Vagina (tissue), 2 donors: ENCODE measurements at regions not wholly inside any gene's neighbourhood (a gene's known extent, or its start where the extent isn't known, plus 50 kb on each side); places are given as distances from the start of the nearest gene placed in this dataset.

Source experiments
- DNase-seq, 2 donors: peaks; one replicate each; pipeline ENCODE4 v3.0.0-alpha.2; 2017; ENCODE audit errors: extremely low spot score in 2 of 2
- H3K27ac ChIP-seq: fragments of 200-600 bp; sonication (generic); one replicate; pipeline ENCODE4 v1.5.1; 2019
- H3K27me3 ChIP-seq: fragments of 200-600 bp; sonication (generic); one replicate; pipeline ENCODE4 v1.5.1; 2019
- H3K36me3 ChIP-seq, 2 donors: fragments of 200-600 bp; sonication (generic); one replicate each; pipeline ENCODE4 v1.5.1; 2017 to 2019
- H3K4me1 ChIP-seq: fragments of 200-600 bp; sonication (generic); one replicate; pipeline ENCODE4 v1.5.1; 2019
- H3K4me3 ChIP-seq, 2 donors: fragments of 200-600 bp; sonication (generic); 1 replicate in 1 of 2; 2 replicates in 1 of 2; pipeline ENCODE4 v1.5.1; 2016 to 2019
- H3K9me3 ChIP-seq: fragments of 200-600 bp; sonication (generic); one replicate; pipeline ENCODE4 v1.5.1; 2019
- CTCF ChIP-seq, 3 experiments: fragments of 450-650 bp in 2 of 3; fragments of 200-600 bp in 1 of 3; sonication (generic) in 1 of 3; IDR thresholded peaks; one replicate each; pipeline ENCODE4 v1.5.1; 2017 to 2019; ENCODE audit warnings: antibody characterized with exemption in 3 of 3, mild to moderate bottlenecking in 2 of 3, moderate library complexity in 2 of 3
- POLR2A ChIP-seq, 2 donors: fragments of 450-650 bp; IDR thresholded peaks; one replicate each; pipeline ENCODE4 v1.6.1; 2017; ENCODE audit warnings: antibody characterized with exemption in 2 of 2, mild to moderate bottlenecking in 2 of 2, moderate library complexity in 2 of 2
- POLR2AphosphoS5 ChIP-seq, 2 donors: sonication (generic); formaldehyde crosslinking; IDR thresholded peaks; one replicate each; pipeline ENCODE4 v1.9.0; 2017; ENCODE audit warnings: antibody characterized with exemption in 2 of 2, mild to moderate bottlenecking in 2 of 2, low read depth in 1 of 2; ENCODE audit not compliant: insufficient read depth in 1 of 2
- intact Hi-C: fragments of 100-400 bp; cut with DNase I; formaldehyde crosslinking; loops from one replicate; pipeline ENCODE4 v1.15.1; 2023

GRCh38 chr4:160981083-160981482 is 1182.7 kb downstream of the FSTL5 start:
- no peak for DNase-seq
- no peak overlapping the region for H3K27ac ChIP-seq
- H3K4me1 ChIP-seq = no peaks in the 10 kb centered on the region
- no peaks in the 10 kb centered on the region for H3K36me3 ChIP-seq
- no peaks in the 10 kb centered on the region for H3K27me3 ChIP-seq
- no peaks in the 10 kb centered on the region for H3K9me3 ChIP-seq
- no peak for TF ChIP-seq POLR2A (IDR thresholded peaks at IDR 0.05)
- no peak for TF ChIP-seq POLR2AphosphoS5 (IDR thresholded peaks at IDR 0.05; ENCODE audit: insufficient read depth in 1 of 2, low read depth in 1 of 2)
- TF ChIP-seq CTCF (IDR thresholded peaks at IDR 0.05) = no peak
- intact Hi-C loops = no loop called here
- no peak overlapping the region for H3K4me3 ChIP-seq

- H3K4me1 ChIP-seq = no peaks in the 10 kb centered on the region
- intact Hi-C loops = no loop called here
Observed at GRCh38 chr4:160983035-160983434, 1180.8 kb downstream of the FSTL5 start.

GRCh38 chr4:161002386-161002785 is 1161.4 kb downstream of the FSTL5 start:
- TF ChIP-seq CTCF (IDR thresholded peaks at IDR 0.05) = no peak
- TF ChIP-seq POLR2A (IDR thresholded peaks at IDR 0.05) = no peak
- TF ChIP-seq POLR2AphosphoS5 (IDR thresholded peaks at IDR 0.05; ENCODE audit: insufficient read depth in 1 of 2, low read depth in 1 of 2) = no peak
- no peaks in the 10 kb centered on the region for H3K4me1 ChIP-seq
- H3K36me3 ChIP-seq = no peaks in the 10 kb centered on the region
- H3K27me3 ChIP-seq = no peaks in the 10 kb centered on the region
- intact Hi-C loops = no loop called here
- DNase-seq = no peak
- H3K27ac ChIP-seq = no peak overlapping the region
- H3K9me3 ChIP-seq = no peaks in the 10 kb centered on the region
- H3K4me3 ChIP-seq = no peak overlapping the region

More at GRCh38 chr4:160983035-160983434, 1180.8 kb downstream of the FSTL5 start:
- Histone ChIP-seq H3K4me3 (no peak overlapping the region), H3K27ac (no peak overlapping the region), H3K36me3 (no peaks in the 10 kb centered on the region), H3K9me3 (no peaks in the 10 kb centered on the region), H3K27me3 (no peaks in the 10 kb centered on the region)
- TF ChIP-seq POLR2A (IDR thresholded peaks at IDR 0.05) (no peak), POLR2AphosphoS5 (IDR thresholded peaks at IDR 0.05; ENCODE audit: insufficient read depth in 1 of 2, low read depth in 1 of 2) (no peak), CTCF (IDR thresholded peaks at IDR 0.05) (no peak)
- DNase-seq = no peak

- no peaks in the 10 kb centered on the region for H3K4me1 ChIP-seq
- no peak overlapping the region for H3K4me3 ChIP-seq
- no peak for TF ChIP-seq POLR2AphosphoS5 (IDR thresholded peaks at IDR 0.05; ENCODE audit: insufficient read depth in 1 of 2, low read depth in 1 of 2)
- TF ChIP-seq CTCF (IDR thresholded peaks at IDR 0.05) = no peak
- TF ChIP-seq POLR2A (IDR thresholded peaks at IDR 0.05) = no peak
- H3K27me3 ChIP-seq = no peaks in the 10 kb centered on the region
- no peak for DNase-seq
- H3K27ac ChIP-seq = no peak overlapping the region
- H3K36me3 ChIP-seq = no peaks in the 10 kb centered on the region
- intact Hi-C loops = no loop called here
- no peaks in the 10 kb centered on the region for H3K9me3 ChIP-seq
Observed at GRCh38 chr4:161003418-161004057, 1160.3 kb downstream of the FSTL5 start.

GRCh38 chr4:161005746-161006145 is 1158.1 kb downstream of the FSTL5 start:
- Histone ChIP-seq H3K4me1 (no peaks in the 10 kb centered on the region), H3K36me3 (no peaks in the 10 kb centered on the region), H3K27ac (no peak overlapping the region), H3K9me3 (no peaks in the 10 kb centered on the region), H3K27me3 (no peaks in the 10 kb centered on the region), H3K4me3 (no peak overlapping the region)
- DNase-seq = no peak
- TF ChIP-seq CTCF (IDR thresholded peaks at IDR 0.05) (no peak), POLR2AphosphoS5 (IDR thresholded peaks at IDR 0.05; ENCODE audit: insufficient read depth in 1 of 2, low read depth in 1 of 2) (no peak), POLR2A (IDR thresholded peaks at IDR 0.05) (no peak)
- intact Hi-C loops = loop anchor here (5.0 kb wide), 1 partner anchor 1573 kb away; no protein-coding TSS in a partner anchor
